BJ (cell line): ENCODE measurements at regions not wholly inside any gene's neighbourhood (a gene's known extent, or its start where the extent isn't known, plus 50 kb on each side); places are given as distances from the start of the nearest gene placed in this dataset. TPM values are rescaled to one million over a fixed set of nuclear protein-coding genes. Genes with fewer than 3 reads are reported as not detected.

Experiments used
- CTCF ChIA-PET: fragments of 350-600 bp; formaldehyde crosslinking; extraction: SDS; loops from one replicate; lab custom pipeline; 2021; ENCODE audit warnings: antibody characterized with exemption, inconsistent platforms; lab: Yijun Ruan, JAX
- POLR2A ChIA-PET: fragments of 300-600 bp; sonication (Branson Sonifier 250); formaldehyde crosslinking; extraction: SDS; loops from one replicate; lab custom pipeline; 2021; ENCODE audit warnings: antibody characterized with exemption; lab: Charles Lee
- DNase-seq: peaks from one replicate; pipeline ENCODE4 v3.0.0-alpha.2; 2011; ENCODE audit warnings: low read depth
- H3K27me3 ChIP-seq: 2 replicates; pipeline ENCODE4 v1.6.0; 2011; ENCODE audit warnings: low read length; ENCODE audit not compliant: control insufficient read depth, insufficient read depth
- H3K36me3 ChIP-seq: 2 replicates; pipeline ENCODE4 v1.5.1; 2011; ENCODE audit warnings: low read length; ENCODE audit not compliant: control insufficient read depth, insufficient read depth
- H3K4me3 ChIP-seq: 2 replicates; pipeline ENCODE4 v1.5.1; 2011; ENCODE audit warnings: low read depth, mild to moderate bottlenecking, control low read depth, low read length
- small RNA-seq: library from RNA; depleted of rRNA; stranded (forward); fragments of <200 nt; gene quantifications from one replicate; pipeline ENCODE3, GENCODE V24; 2012; ENCODE audit warnings: low replicate concordance, low read depth; ENCODE audit not compliant: insufficient read length
- TF ChIP-seq, protein P1 (sequence below): IDR thresholded peaks from 2 replicates; pipeline ENCODE4 v1.5.1; 2011; ENCODE audit warnings: low read depth, mild to moderate bottlenecking, control low read depth, inconsistent platforms, low read length, moderate library complexity; ENCODE audit not compliant: insufficient read depth

DNA sequence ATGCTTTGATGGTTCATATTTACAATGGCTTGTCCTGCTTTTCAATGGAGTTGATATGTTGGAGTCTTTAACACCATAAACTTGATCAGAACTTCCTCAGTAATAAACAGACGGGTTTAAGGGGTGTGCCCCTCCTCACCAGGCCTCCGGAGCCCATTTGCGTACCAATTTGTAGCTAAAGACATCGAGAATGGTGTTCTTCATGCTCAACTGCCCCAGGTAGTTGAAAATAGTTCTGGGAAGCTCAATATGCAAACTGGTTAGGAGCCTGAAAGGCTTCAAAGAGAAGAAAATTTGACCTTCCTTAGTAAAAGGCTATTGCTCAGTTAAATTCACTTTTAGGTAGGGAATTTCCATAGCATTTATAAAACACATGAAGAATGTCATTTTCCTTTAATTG lies 68.1 kb upstream of the RRP15 start:
- CTCF ChIA-PET: no interaction called here
- H3K27me3 ChIP-seq: no peaks in the 10 kb centered on the region
- H3K4me3 ChIP-seq: no peak overlapping the region
- H3K36me3 ChIP-seq: no peaks in the 10 kb centered on the region
- POLR2A ChIA-PET: no interaction called here
- DNase-seq: no peak
- TF ChIP-seq, protein P1, sequence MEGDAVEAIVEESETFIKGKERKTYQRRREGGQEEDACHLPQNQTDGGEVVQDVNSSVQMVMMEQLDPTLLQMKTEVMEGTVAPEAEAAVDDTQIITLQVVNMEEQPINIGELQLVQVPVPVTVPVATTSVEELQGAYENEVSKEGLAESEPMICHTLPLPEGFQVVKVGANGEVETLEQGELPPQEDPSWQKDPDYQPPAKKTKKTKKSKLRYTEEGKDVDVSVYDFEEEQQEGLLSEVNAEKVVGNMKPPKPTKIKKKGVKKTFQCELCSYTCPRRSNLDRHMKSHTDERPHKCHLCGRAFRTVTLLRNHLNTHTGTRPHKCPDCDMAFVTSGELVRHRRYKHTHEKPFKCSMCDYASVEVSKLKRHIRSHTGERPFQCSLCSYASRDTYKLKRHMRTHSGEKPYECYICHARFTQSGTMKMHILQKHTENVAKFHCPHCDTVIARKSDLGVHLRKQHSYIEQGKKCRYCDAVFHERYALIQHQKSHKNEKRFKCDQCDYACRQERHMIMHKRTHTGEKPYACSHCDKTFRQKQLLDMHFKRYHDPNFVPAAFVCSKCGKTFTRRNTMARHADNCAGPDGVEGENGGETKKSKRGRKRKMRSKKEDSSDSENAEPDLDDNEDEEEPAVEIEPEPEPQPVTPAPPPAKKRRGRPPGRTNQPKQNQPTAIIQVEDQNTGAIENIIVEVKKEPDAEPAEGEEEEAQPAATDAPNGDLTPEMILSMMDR: no peak

DNA sequence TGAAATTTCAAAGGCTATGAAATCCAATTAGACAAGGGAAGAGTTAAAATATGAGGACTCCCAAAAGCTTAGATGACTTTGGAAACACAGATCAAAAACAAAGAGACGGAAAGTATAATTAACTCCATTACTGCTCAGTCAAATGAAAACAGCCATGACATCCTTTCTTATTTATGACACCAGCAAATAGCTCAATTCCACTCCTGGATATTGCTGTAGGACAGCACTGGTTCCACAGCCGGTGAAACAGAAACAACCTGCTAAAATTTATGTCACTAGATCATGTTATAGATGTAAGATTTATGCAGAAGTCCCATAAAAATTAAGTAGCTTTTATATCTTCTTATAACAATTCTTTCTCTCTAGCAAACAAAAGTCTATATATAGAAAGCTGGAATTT lies 65.6 kb upstream of the RRP15 start:
- ChIA-PET CTCF (no interaction called here), POLR2A (no interaction called here)
- Histone ChIP-seq H3K4me3 (no peak overlapping the region), H3K36me3 (no peaks in the 10 kb centered on the region), H3K27me3 (no peaks in the 10 kb centered on the region)
- TF ChIP-seq, protein P1: no peak
- no peak for DNase-seq

DNA sequence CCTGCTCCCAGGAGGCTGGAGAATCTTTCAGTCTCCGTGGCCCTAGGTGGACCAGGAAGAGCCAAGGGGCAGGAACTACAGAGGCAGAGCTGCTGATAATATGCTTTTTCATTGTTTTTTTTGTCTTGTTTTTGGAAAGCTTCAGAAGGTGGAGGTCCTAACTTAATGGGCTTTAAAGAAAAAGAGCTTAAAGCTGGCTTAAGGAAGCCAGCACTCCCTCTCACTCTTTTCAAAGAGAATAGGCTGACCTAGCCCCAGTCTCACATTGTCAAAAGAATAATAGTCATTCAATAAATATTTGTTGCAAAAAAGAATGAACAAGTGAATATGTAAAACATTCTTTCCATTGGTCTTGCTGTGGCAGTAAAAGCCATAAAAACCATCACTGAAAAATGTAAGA lies 61.0 kb upstream of the RRP15 start:
- TF ChIP-seq, protein P1: no peak
- CTCF ChIA-PET: interaction anchor here (0.9 kb wide), 1 partner anchor 9 kb away, joined by 3 read pairs; no protein-coding TSS in a partner anchor
- POLR2A ChIA-PET: no interaction called here

DNA sequence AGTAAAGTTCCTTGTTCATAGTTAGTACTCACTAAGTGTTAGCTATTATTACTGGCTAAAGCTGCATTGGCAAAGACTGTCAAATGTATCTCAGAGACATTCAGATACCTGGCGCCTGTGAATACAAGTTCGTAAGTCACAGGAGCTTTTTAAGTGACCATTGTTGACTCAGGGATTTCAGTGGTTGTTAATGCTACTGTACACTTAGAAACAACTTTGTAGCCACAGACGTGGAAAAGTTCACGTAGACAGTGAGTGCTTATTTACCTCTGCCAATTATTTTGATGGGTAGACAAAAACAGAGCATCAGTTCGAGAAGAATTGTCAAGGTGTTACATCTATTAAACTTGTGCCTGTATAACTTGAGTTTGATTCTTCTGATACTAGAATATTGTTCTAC lies 59.1 kb upstream of the RRP15 start:
- DNase-seq: no peak
- ChIA-PET CTCF (interaction anchor here (1.1 kb wide), 1 partner anchor 11 kb away, joined by 4 read pairs; no protein-coding TSS in a partner anchor), POLR2A (no interaction called here)
- no peak overlapping the region for H3K4me3 ChIP-seq
- TF ChIP-seq, protein P1: no peak
- H3K36me3 ChIP-seq: no peaks in the 10 kb centered on the region
- no peaks in the 10 kb centered on the region for H3K27me3 ChIP-seq

More for the DNA sequence above, 61.0 kb upstream of the RRP15 start:
- Histone ChIP-seq H3K4me3 (no peak overlapping the region), H3K36me3 (no peaks in the 10 kb centered on the region), H3K27me3 (no peaks in the 10 kb centered on the region)
- DNase-seq: no peak

Small RNAs in the stretch of these regions (small RNA-seq; reads per million reads assigned to genes)
- not detected for gene RNU1-141P
